NCI-H2227 (cell line): ENCODE measurements at regions not wholly inside any gene's neighbourhood (a gene's known extent, or its start where the extent isn't known, plus 50 kb on each side); places are given as distances from the start of the nearest gene placed in this dataset.

Experiments used
- DNase-seq: peaks from one replicate; lab custom pipeline; 2025; ENCODE audit not compliant: unreplicated experiment; lab: John Stamatoyannopoulos, UW

GRCh38 chr7:32266932-32267475 lies 196.8 kb upstream of the PDE1C start:
- no peak for DNase-seq

DNA sequence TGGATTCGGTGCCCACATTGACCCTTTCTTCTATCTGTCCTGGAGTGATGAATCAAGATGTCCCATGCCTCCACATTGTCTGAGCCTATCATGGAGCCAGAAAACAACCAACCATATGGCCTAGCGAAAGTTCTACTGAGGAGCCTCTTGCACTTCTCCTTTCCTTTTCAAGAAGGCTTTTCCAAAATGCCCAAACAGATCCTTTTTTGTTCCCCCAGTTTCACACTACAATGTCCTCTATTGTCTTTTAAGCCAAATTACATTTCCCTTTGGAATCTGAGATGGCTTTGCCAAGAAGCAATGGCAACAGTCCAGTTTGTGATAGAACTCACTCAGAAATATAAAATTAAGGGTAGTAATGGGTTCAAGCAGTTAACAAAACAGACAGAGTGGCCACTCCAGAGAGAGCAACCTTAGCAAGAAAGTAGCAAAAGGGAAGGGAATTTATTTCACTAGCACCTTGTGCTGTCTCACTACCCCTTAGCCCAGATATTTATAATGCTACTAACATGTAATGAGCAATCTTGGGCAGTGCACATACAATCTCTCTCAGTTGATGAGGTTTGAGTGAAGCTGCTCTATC lies 194.6 kb upstream of the PDE1C start:
- no peak for DNase-seq

- no peak for DNase-seq
These were observed 193.4 kb upstream of the PDE1C start for GRCh38 chr7:32263611-32264010.

GRCh38 chr7:32262315-32262714 lies 192.1 kb upstream of the PDE1C start:
- no peak for DNase-seq

GRCh38 chr7:32259931-32260596 lies 189.9 kb upstream of the PDE1C start:
- no peak for DNase-seq

GRCh38 chr7:32258265-32258664 lies 188.1 kb upstream of the PDE1C start:
- DNase-seq, result no peak

- DNase-seq, result no peak
These were observed 187.4 kb upstream of the PDE1C start for GRCh38 chr7:32257621-32258020.

GRCh38 chr7:32256811-32257210 lies 186.6 kb upstream of the PDE1C start:
- no peak for DNase-seq

DNA sequence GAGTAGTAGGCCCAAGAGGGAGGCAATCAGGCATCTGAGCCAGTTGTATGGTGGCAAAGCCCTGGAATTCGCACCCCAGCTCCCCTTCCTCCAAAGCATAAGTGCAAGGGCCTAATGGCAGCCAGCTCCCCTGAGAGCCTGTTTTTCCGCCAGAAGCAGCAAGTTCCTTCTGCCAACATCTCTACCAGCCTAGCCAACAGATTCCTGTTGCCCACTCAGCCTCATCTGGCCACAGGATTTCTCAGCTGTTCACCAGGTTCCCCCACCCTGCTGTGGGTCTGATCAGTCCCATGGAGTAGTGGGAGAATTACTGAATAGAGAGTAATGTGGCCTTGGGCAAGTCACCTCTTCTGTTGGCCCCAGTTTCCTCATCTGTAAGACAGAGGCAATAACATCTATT lies 186.2 kb upstream of the PDE1C start:
- no peak for DNase-seq

- DNase-seq, result no peak
These were observed 184.8 kb upstream of the PDE1C start for GRCh38 chr7:32255036-32255435.

- DNase-seq, result no peak
These were observed 183.1 kb upstream of the PDE1C start for GRCh38 chr7:32253299-32253698.

GRCh38 chr7:32251659-32252058 lies 181.5 kb upstream of the PDE1C start:
- no peak for DNase-seq

GRCh38 chr7:32250471-32251260 lies 180.5 kb upstream of the PDE1C start:
- no peak for DNase-seq

- no peak for DNase-seq
These were observed 179.8 kb upstream of the PDE1C start for GRCh38 chr7:32250003-32250402.

GRCh38 chr7:32248522-32248921 lies 178.3 kb upstream of the PDE1C start:
- no peak for DNase-seq

DNA sequence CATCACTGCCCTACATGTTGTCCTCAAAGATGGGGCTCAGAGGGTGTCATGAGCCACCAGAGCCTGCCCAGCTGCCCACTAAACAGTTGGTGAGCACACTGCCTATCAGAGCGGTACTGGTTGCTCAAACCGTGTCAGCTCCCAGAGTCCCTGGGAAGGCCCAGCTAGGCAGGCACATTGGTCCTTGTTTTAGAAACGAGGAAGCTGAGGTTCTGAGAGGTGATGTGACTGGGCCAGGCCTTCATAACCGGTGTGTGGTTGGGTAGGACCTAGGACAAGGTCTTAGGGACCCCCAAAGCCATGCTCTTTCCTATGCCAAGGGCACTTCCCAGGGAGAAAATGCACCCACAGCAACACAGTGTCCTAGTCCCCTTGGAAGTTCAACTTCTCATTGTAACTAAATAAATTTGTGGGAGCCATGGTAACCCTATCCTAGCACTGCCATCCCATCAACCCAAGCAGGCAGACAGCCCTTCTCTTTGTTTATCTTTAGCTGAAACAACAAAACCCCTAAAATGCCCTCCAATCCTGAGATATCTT lies 174.7 kb upstream of the PDE1C start:
- no peak for DNase-seq

DNA sequence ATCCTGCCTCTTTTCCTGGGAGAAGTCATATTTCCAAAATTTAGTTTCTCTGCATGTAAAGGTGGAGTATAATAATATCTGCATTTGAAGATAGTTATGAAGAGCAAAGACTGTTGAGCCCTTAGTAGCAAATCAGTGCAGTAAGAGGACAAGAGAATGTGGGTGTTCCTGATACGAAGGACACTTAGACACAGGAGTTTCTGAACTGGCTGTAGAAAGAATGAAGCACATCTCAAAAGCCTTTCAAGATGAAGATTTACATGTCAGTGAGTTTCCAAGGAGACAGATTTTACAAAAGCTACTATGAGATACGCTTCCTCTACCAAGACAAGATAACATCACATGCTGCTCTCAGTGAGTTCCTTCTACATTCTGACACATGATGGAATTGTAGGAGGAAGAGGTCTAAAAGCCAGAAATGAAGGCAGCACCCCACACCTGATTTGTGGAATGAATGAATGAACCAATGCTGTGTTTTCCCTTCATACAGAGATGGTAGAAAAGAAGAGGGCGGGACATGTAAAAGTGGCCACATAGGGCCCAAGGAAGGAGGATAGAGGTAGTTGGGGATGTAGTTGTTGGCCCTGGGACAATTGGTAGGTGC lies 173.6 kb upstream of the PDE1C start:
- no peak for DNase-seq

- DNase-seq, result no peak
These were observed 172.2 kb upstream of the PDE1C start for GRCh38 chr7:32242436-32242835.

GRCh38 chr7:32241636-32242035 lies 171.4 kb upstream of the PDE1C start:
- DNase-seq, result no peak

- no peak for DNase-seq
These were observed 169.6 kb upstream of the PDE1C start for GRCh38 chr7:32239764-32240163.

DNA sequence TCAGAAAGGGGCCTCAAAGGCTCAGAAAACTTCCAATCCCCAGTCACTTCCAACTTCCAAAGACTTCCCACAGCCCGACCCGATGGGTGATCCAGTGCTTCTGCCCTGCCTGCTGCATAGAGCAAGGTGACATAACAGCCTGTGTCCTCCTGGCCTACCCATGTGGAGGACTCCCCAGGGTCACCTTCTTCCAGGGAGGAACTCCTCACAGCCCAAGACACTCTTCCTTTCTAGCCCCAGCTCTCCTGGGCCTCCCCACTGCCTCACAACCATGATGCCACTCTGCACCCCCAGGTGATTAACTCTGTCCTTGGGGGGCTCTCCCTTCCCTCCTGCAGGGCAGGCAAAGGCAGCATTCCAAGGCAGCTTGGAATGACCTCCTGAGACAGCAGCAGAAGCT lies 158.4 kb upstream of the PDE1C start:
- no peak for DNase-seq
